CD4-positive, alpha-beta T cell treated with Interleukin-6 at 100 ng/mL for 8 hours (primary cell): ENCODE measurements at regions not wholly inside any gene's neighbourhood (a gene's known extent, or its start where the extent isn't known, plus 50 kb on each side); places are given as distances from the start of the nearest gene placed in this dataset.

Experiments
- DNase-seq: peaks from one replicate; pipeline ENCODE4 v3.0.0-alpha.2; 2020; ENCODE audit warnings: mixed read lengths, low spot score

GRCh38 chr3:28089527-28089897, 151.9 kb upstream of the CMC1 start:
- no peak for DNase-seq

GRCh38 chr3:28099296-28099695, 142.1 kb upstream of the CMC1 start:
- DNase-seq = no peak

GRCh38 chr3:28101705-28102104, 139.7 kb upstream of the CMC1 start:
- no peak for DNase-seq

GRCh38 chr3:28103861-28104260, 137.6 kb upstream of the CMC1 start:
- no peak for DNase-seq

- DNase-seq = no peak
These were observed 136.4 kb upstream of the CMC1 start for GRCh38 chr3:28104896-28105534.

GRCh38 chr3:28109829-28110228, 131.6 kb upstream of the CMC1 start:
- DNase-seq = no peak

GRCh38 chr3:28110869-28111268, 130.6 kb upstream of the CMC1 start:
- no peak for DNase-seq

GRCh38 chr3:28114893-28115292, 126.5 kb upstream of the CMC1 start:
- no peak for DNase-seq

GRCh38 chr3:28115316-28115715, 126.1 kb upstream of the CMC1 start:
- no peak for DNase-seq

- no peak for DNase-seq
These were observed 123.8 kb upstream of the CMC1 start for GRCh38 chr3:28117598-28117997.

- no peak for DNase-seq
These were observed 123.3 kb upstream of the CMC1 start for GRCh38 chr3:28118087-28118486.

GRCh38 chr3:28122227-28122626, 119.2 kb upstream of the CMC1 start:
- DNase-seq = no peak

- DNase-seq = no peak
These were observed 116.5 kb upstream of the CMC1 start for GRCh38 chr3:28124882-28125281.

GRCh38 chr3:28125342-28125741, 116.1 kb upstream of the CMC1 start:
- no peak for DNase-seq

- DNase-seq = no peak
These were observed 110.6 kb upstream of the CMC1 start for GRCh38 chr3:28130836-28131235.

GRCh38 chr3:28132941-28133340, 108.5 kb upstream of the CMC1 start:
- no peak for DNase-seq

- no peak for DNase-seq
These were observed 107.2 kb upstream of the CMC1 start for GRCh38 chr3:28134198-28134597.

GRCh38 chr3:28134792-28135375, 106.5 kb upstream of the CMC1 start:
- no peak for DNase-seq

- DNase-seq = no peak
These were observed 104.7 kb upstream of the CMC1 start for GRCh38 chr3:28136607-28137216.

- no peak for DNase-seq
These were observed 103.3 kb upstream of the CMC1 start for GRCh38 chr3:28138043-28138610.

GRCh38 chr3:28139288-28139687, 102.1 kb upstream of the CMC1 start:
- no peak for DNase-seq

GRCh38 chr3:28139967-28140634, 101.3 kb upstream of the CMC1 start:
- DNase-seq = no peak

- no peak for DNase-seq
These were observed 100.8 kb upstream of the CMC1 start for GRCh38 chr3:28140664-28141063.
